Gastrocnemius medialis (tissue), 4 donors: ENCODE measurements at regions not wholly inside any gene's neighbourhood (a gene's known extent, or its start where the extent isn't known, plus 50 kb on each side); places are given as distances from the start of the nearest gene placed in this dataset.

Experiments used
- ATAC-seq, 2 donors: fragments of 150-250 bp; one replicate each; pipeline ENCODE4 v1.9.1; 2016
- DNase-seq, 2 donors: peaks; one replicate each; pipeline ENCODE4 v3.0.0-alpha.2; 2019
- H3K27ac ChIP-seq, 4 donors: fragments of 200-600 bp; sonication (generic); 1 replicate in 1 of 4; 2 replicates in 3 of 4; pipeline ENCODE4 v1.5.1; 2016 to 2018; ENCODE audit warnings: mild to moderate bottlenecking in 2 of 4, moderate library complexity in 1 of 4
- H3K27me3 ChIP-seq, 3 donors: fragments of 200-600 bp; sonication (generic) in 2 of 3; 1 replicate in 1 of 3; 2 replicates in 2 of 3; pipeline versions ENCODE4 v1.5.1 to v1.6.0; 2016 to 2019; ENCODE audit warnings: mild to moderate bottlenecking in 1 of 3, moderate library complexity in 1 of 3
- H3K36me3 ChIP-seq, 2 donors: fragments of 200-600 bp; sonication (generic) in 1 of 2; one replicate each; pipeline ENCODE4 v1.5.1; 2017 to 2018
- H3K4me1 ChIP-seq, 2 donors: fragments of 200-600 bp; sonication (generic) in 1 of 2; one replicate each; pipeline ENCODE4 v1.5.1; 2016 to 2017; ENCODE audit warnings: mild to moderate bottlenecking in 2 of 2
- H3K4me3 ChIP-seq, 4 donors: fragments of 200-600 bp; sonication (generic) in 3 of 4; 1 replicate in 1 of 4; 2 replicates in 3 of 4; pipeline ENCODE4 v1.5.1; 2016 to 2019; ENCODE audit warnings: mild to moderate bottlenecking in 2 of 4
- H3K9me3 ChIP-seq, 3 donors: fragments of 200-600 bp; sonication (generic) in 2 of 3; 1 replicate in 1 of 3; 2 replicates in 2 of 3; pipeline ENCODE4 v1.5.1; 2016 to 2019
- POLR2A ChIP-seq, 2 donors: fragments of 450-650 bp; IDR thresholded peaks; one replicate each; pipeline ENCODE4 v1.6.1; 2017; ENCODE audit warnings: antibody characterized with exemption in 2 of 2, mild to moderate bottlenecking in 2 of 2, moderate library complexity in 2 of 2
- in situ Hi-C, 4 donors: fragments of 200-750 bp; cut with MboI; loops; one replicate each; pipeline versions ENCODE4 v1.15.0 to v1.8.0; 2017; ENCODE audit warnings: low sequenced_read_pairs in 4 of 4
- intact Hi-C: fragments of 100-400 bp; cut with DNase I; formaldehyde crosslinking; loops from one replicate; pipeline ENCODE4 v1.15.1; 2023; ENCODE audit warnings: low total_unique reads
- TF ChIP-seq, protein P1 (sequence below), 5 experiments: fragments of 450-650 bp in 3 of 5; fragments of 200-600 bp in 2 of 5; sonication (generic) in 2 of 5; IDR thresholded peaks in 4 of 5; conservative IDR thresholded peaks in 1 of 5; 1 replicate in 4 of 5; 2 replicates in 1 of 5; pipeline ENCODE4 v1.5.1; 2016 to 2019; ENCODE audit warnings: antibody characterized with exemption in 5 of 5, mild to moderate bottlenecking in 3 of 5, moderate library complexity in 3 of 5

DNA sequence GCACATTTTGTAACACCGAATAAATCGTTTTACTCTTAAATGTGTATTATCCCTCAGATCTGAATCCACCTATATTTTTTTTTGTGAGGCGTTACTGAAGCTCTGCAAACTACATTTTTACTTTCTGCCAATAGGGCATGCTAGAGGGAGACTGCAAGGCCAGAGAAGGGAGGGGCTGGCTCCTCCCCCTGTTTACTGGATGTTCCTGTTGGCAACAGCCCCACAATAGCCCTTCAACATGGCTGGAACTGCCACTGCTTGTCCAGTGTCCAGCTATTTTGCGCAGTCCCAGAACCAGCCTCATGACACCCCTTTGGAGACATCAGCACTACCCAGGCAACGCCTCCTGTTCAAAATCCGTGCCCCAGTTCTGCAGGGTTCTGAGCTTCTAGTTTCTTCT is 85.4 kb upstream of the MIER3 start:
- Histone ChIP-seq H3K9me3 (no peaks in the 10 kb centered on the region), H3K4me1 (no peaks in the 10 kb centered on the region), H3K36me3 (no peaks in the 10 kb centered on the region), H3K4me3 (no peak overlapping the region), H3K27ac (no peak overlapping the region), H3K27me3 (no peaks in the 10 kb centered on the region)
- ATAC-seq (no peak), DNase-seq (no peak)
- intact Hi-C loops = no loop called here
- TF ChIP-seq POLR2A (IDR thresholded peaks at IDR 0.05) = no peak
- TF ChIP-seq, protein P1, sequence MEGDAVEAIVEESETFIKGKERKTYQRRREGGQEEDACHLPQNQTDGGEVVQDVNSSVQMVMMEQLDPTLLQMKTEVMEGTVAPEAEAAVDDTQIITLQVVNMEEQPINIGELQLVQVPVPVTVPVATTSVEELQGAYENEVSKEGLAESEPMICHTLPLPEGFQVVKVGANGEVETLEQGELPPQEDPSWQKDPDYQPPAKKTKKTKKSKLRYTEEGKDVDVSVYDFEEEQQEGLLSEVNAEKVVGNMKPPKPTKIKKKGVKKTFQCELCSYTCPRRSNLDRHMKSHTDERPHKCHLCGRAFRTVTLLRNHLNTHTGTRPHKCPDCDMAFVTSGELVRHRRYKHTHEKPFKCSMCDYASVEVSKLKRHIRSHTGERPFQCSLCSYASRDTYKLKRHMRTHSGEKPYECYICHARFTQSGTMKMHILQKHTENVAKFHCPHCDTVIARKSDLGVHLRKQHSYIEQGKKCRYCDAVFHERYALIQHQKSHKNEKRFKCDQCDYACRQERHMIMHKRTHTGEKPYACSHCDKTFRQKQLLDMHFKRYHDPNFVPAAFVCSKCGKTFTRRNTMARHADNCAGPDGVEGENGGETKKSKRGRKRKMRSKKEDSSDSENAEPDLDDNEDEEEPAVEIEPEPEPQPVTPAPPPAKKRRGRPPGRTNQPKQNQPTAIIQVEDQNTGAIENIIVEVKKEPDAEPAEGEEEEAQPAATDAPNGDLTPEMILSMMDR (IDR thresholded peaks at IDR 0.05 in 4 of 5, conservative IDR thresholded peaks at IDR 0.05 in 1 of 5) = no peak
- in situ Hi-C loops = no loop called here

DNA sequence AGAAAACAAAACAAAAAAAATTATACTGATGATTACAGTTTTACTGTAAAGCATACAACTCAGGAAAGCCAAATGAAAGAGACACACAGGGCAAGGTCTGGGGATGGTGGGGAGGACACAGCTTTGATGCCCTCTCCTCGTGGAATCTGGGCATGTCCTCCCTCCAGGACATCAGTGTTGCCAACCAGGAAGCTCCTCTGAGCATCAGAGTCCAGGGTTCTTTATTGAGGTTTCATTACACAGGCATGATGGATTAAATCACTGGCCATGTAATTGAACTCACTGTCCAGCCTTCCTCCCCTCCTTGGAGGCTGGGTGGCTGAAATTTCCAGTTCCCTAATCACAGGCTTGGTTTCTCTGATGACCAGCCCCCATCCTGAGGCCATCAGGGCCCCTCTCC is 89.6 kb upstream of the MIER3 start:
- H3K4me3 ChIP-seq = no peak overlapping the region
- intact Hi-C loops = no loop called here
- DNase-seq (no peak), ATAC-seq (no peak)
- no peaks in the 10 kb centered on the region for H3K4me1 ChIP-seq
- no peaks in the 10 kb centered on the region for H3K36me3 ChIP-seq
- no peak overlapping the region for H3K27ac ChIP-seq
- no peaks in the 10 kb centered on the region for H3K27me3 ChIP-seq
- in situ Hi-C loops = no loop called here
- TF ChIP-seq POLR2A (IDR thresholded peaks at IDR 0.05) = no peak
- TF ChIP-seq, protein P1 (IDR thresholded peaks at IDR 0.05 in 4 of 5, conservative IDR thresholded peaks at IDR 0.05 in 1 of 5) = no peak
- no peaks in the 10 kb centered on the region for H3K9me3 ChIP-seq

DNA sequence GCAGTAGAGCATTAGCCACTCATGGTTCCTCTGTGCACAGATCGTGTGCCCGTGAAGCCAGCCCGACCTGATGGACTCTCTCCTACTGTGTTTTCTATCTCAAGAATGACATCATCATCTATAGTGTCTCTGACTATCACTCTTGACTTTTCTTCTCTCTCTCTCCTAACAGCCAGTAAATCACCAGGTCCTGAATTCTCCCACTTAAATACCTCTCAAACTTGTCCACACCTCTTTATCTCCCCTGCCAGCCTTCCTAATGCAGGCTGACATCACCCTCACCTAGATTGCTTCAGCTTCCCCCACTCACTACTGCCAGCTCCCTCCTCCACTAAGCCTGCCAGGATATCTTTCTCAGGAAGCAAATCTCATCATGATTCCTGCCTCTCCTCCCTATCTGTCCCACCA is 90.6 kb upstream of the MIER3 start:
- no peak for ATAC-seq
- H3K4me3 ChIP-seq = no peak overlapping the region
- in situ Hi-C loops = no loop called here

DNA sequence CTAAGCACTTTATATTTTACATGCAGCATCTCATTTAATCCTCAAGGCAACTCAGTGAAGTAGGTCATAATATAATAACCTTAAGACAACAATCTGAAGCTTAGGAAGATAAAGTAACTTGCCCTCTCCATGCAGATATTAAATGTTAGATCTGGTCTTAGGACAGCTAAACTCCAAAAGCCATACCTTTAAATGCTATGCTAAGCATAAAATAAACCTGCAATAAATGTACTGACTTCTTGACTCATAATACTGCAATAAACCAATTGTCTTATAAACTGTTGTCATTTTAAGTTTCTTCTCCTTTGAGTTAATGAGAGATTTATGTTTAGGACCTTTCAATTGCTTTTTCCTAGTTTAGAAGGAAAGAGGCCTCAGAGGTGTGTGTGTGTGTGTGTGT is 102.2 kb upstream of the MIER3 start:
- TF ChIP-seq, protein P1 (IDR thresholded peaks at IDR 0.05 in 4 of 5, conservative IDR thresholded peaks at IDR 0.05 in 1 of 5) = no peak
- H3K9me3 ChIP-seq = no peaks in the 10 kb centered on the region
- H3K36me3 ChIP-seq = no peaks in the 10 kb centered on the region
- intact Hi-C loops (no loop called here), in situ Hi-C loops (no loop called here)
- no peak for ATAC-seq
- no peaks in the 10 kb centered on the region for H3K4me1 ChIP-seq
- no peaks in the 10 kb centered on the region for H3K27me3 ChIP-seq
- H3K4me3 ChIP-seq = no peak overlapping the region
- DNase-seq = no peak
- no peak overlapping the region for H3K27ac ChIP-seq

More for the DNA sequence above, 90.6 kb upstream of the MIER3 start:
- no peak for TF ChIP-seq POLR2A (IDR thresholded peaks at IDR 0.05)
- TF ChIP-seq, protein P1 (IDR thresholded peaks at IDR 0.05 in 4 of 5, conservative IDR thresholded peaks at IDR 0.05 in 1 of 5) = no peak
- Histone ChIP-seq H3K27ac (no peak overlapping the region), H3K9me3 (no peaks in the 10 kb centered on the region), H3K36me3 (no peaks in the 10 kb centered on the region), H3K27me3 (no peaks in the 10 kb centered on the region), H3K4me1 (no peaks in the 10 kb centered on the region)
- no peak for DNase-seq
- intact Hi-C loops = no loop called here

DNA sequence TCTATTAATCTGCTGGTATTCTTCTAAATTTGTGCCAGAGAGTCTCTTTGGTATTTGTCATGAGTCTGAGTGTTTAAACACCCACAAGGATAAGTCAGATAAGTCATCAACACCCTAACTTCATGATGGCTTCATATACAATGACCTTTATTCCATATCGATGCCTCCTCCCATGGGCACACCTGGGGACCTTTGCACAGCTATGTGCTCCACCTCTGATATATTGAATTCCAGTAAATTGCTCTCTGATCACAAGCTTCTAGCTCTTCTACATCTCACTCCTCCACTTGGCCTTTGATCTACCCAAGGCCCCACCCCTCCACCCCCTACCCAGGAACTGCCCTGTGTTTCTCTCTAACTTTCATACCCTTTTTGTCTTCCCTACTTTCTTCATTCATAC is 102.7 kb upstream of the MIER3 start:
- TF ChIP-seq POLR2A (IDR thresholded peaks at IDR 0.05) = no peak
- TF ChIP-seq, protein P1 (IDR thresholded peaks at IDR 0.05 in 4 of 5, conservative IDR thresholded peaks at IDR 0.05 in 1 of 5) = no peak
- ATAC-seq = no peak
- in situ Hi-C loops = no loop called here
- DNase-seq = no peak
- Histone ChIP-seq H3K36me3 (no peaks in the 10 kb centered on the region), H3K4me1 (no peaks in the 10 kb centered on the region), H3K4me3 (no peak overlapping the region), H3K9me3 (no peaks in the 10 kb centered on the region), H3K27ac (no peak overlapping the region), H3K27me3 (no peaks in the 10 kb centered on the region)
- intact Hi-C loops = no loop called here
